ENCODE measurements at regions not wholly inside any gene's neighbourhood (a gene's known extent, or its start where the extent isn't known, plus 50 kb on each side); places are given as distances from the start of the nearest gene placed in this dataset.

DNA sequence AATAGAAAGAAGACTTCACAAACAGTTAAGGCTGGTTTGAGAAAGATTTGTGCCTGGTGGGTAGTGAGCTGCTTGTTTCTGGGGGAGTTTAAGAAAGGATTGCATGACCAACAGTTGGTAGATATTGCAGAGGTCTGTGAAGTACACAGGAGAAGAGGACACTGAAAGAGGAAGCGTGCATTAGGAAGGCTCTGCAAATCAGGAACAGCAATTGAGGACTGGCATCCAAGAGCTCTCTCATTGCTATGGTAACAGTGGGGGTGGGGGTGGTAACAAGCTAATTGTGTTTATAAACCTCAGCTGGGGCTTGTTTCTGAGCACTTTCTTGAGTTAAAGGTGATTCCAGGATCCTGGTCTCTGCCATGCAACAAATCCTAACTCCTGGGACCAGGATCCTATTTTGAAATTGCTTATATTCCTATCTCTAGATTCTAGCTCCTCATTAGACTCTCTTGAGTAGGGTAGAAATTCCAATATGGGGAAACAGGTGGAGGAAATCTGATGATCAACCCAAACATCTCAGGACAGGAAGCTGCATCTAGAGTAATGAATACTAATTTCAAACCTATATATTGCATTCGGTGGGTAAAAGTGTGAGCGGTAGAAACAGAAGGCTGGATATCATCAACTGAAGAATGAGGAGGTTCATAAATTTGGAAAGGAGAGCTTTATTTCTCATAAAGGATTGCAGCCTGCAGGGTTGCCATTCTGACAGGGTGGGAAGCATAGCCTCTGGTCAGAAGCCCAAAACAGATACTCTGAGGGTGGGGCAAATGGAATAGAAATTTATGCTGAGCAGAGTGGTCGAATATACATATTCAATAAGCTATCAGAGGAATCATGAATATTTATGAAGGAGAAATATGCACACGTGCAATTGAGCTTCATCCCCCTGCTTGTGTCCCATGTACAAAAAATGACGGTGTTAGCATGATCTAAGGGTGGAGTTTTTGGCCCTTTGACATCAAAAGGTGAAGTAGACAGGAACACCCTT lies 79.4 kb downstream of the PTTG1 start:
- TF ChIP-seq RAD21 (IDR thresholded peaks at IDR 0.05) = no peak
- WGBS = 74% methylated on average over 6 of the region's 6 CpGs
- Histone ChIP-seq H3K27me3 (ENCODE audit: control insufficient read depth in 4 of 4, insufficient read depth in 4 of 4, low read length in 3 of 4) (no peaks in the 10 kb centered on the region), H3K9ac (ENCODE audit: low read depth in 1 of 2, low read length in 2 of 2) (no peak overlapping the region), H3K27ac (ENCODE audit: low read depth in 1 of 2, low read length in 2 of 2) (no peak overlapping the region), H3K9me3 (ENCODE audit: control insufficient read depth in 4 of 4, low read length in 3 of 4) (no peaks in the 10 kb centered on the region), H3K36me3 (ENCODE audit: control insufficient read depth in 4 of 4, insufficient read depth in 3 of 4, low read depth in 1 of 4, low read length in 3 of 4) (no peaks in the 10 kb centered on the region), H3K4me3 (ENCODE audit: low read depth in 1 of 3, low read length in 3 of 3) (no peak overlapping the region), H3K4me1 (ENCODE audit: control insufficient read depth in 4 of 4, insufficient read depth in 4 of 4, low read length in 3 of 4) (no peaks in the 10 kb centered on the region)
- DNase-seq (ENCODE audit: low spot score) = no peak

DNA sequence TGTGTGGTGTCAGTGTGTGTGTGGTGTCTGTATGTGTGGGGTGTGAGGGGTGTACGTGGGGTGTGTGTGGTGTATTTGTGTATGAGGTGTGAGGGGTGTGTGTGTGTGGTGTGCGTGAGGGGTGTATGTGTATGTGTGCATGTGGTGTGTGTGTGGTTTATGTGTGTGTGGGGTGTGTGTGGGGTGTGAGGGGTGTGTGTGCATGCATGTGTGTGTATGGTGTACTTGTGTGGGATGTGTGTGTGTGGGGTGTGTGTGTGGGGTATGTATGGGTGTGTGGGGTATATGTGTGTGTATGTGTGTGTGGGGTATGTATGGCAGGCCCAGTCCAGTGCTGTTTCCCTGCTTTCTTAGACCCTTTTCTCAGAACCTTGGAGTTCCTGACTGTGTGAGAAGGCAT lies 83.3 kb downstream of the PTTG1 start:
- TF ChIP-seq FOXA1 (IDR thresholded peaks at IDR 0.05) (no peak), GABPA (IDR thresholded peaks at IDR 0.05 in 1 of 2, conservative IDR thresholded peaks at IDR 0.05 in 1 of 2) (no peak), SP1 (IDR thresholded peaks at IDR 0.05) (no peak), RXRA (IDR thresholded peaks at IDR 0.05) (no peak), HNF4A (conservative IDR thresholded peaks at IDR 0.05) (no peak)
- TF ChIP-seq, protein P1, sequence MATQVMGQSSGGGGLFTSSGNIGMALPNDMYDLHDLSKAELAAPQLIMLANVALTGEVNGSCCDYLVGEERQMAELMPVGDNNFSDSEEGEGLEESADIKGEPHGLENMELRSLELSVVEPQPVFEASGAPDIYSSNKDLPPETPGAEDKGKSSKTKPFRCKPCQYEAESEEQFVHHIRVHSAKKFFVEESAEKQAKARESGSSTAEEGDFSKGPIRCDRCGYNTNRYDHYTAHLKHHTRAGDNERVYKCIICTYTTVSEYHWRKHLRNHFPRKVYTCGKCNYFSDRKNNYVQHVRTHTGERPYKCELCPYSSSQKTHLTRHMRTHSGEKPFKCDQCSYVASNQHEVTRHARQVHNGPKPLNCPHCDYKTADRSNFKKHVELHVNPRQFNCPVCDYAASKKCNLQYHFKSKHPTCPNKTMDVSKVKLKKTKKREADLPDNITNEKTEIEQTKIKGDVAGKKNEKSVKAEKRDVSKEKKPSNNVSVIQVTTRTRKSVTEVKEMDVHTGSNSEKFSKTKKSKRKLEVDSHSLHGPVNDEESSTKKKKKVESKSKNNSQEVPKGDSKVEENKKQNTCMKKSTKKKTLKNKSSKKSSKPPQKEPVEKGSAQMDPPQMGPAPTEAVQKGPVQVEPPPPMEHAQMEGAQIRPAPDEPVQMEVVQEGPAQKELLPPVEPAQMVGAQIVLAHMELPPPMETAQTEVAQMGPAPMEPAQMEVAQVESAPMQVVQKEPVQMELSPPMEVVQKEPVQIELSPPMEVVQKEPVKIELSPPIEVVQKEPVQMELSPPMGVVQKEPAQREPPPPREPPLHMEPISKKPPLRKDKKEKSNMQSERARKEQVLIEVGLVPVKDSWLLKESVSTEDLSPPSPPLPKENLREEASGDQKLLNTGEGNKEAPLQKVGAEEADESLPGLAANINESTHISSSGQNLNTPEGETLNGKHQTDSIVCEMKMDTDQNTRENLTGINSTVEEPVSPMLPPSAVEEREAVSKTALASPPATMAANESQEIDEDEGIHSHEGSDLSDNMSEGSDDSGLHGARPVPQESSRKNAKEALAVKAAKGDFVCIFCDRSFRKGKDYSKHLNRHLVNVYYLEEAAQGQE (IDR thresholded peaks at IDR 0.05) = no peak
- TF ChIP-seq, protein P2, sequence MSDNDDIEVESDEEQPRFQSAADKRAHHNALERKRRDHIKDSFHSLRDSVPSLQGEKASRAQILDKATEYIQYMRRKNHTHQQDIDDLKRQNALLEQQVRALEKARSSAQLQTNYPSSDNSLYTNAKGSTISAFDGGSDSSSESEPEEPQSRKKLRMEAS (IDR thresholded peaks at IDR 0.05) = no peak
- WGBS = 69% methylated on average over 2 of the region's 2 CpGs
- no peaks in the 10 kb centered on the region for H3K36me3 ChIP-seq (ENCODE audit: control insufficient read depth in 4 of 4, insufficient read depth in 3 of 4, low read depth in 1 of 4, low read length in 3 of 4)

DNA sequence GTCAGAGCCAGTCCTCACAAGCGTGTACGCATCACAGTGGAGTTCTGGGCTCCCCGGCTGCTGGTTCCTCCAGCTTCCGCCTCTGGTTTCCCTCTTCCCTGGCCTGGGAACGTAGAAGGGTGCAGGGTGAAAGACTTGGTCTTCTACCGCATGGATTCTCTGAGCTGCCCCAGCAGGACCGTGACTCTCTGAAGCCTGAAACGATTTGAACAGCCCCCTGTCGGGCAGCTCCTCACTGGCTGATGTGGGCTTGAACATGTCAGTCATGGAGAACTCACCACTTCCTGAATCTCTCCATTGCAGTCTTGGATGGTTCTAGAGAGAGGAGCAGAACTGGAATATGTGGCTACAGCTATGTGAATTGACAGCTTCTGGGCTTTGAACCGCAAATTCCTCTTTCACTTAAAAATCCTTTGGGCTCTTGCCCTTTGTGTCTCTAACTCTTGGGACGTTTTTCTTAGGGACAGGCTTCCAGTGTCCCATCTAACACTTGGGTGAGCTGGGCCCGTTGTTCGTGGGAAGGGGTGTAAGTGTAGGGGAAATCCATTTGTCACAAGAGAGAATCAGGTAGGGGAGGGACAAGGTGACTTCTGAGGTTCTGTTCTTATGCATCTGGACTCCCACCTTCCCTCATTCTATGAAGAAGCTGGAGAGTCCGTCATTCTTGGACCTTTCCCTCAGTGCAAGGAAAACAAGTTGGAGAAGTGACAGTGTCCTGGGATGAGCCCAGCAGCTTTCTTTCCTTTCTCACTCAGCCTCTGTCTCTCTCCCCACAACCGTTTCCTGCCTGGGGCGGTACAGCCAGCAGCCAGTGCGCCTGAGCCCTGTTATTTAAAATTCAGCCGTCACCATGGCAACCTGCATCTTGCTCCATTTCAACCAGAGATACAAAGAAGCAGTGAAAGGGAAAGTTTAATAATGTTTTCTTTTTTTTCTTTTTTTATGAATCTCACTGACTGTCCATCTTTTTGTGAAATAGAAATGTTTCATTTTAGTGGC lies 84.7 kb downstream of the PTTG1 start:
- H3K9me3 ChIP-seq (ENCODE audit: control insufficient read depth in 4 of 4, low read length in 3 of 4) = no peaks in the 10 kb centered on the region
- no peaks in the 10 kb centered on the region for H3K36me3 ChIP-seq (ENCODE audit: control insufficient read depth in 4 of 4, insufficient read depth in 3 of 4, low read depth in 1 of 4, low read length in 3 of 4)
- H3K4me1 ChIP-seq (ENCODE audit: control insufficient read depth in 4 of 4, insufficient read depth in 4 of 4, low read length in 3 of 4) = no peaks in the 10 kb centered on the region
- H3K27ac ChIP-seq (ENCODE audit: low read depth in 1 of 2, low read length in 2 of 2) = no peak overlapping the region
- no peak overlapping the region for H3K9ac ChIP-seq (ENCODE audit: low read depth in 1 of 2, low read length in 2 of 2)
- no peak for DNase-seq (ENCODE audit: low spot score)
- TF ChIP-seq RAD21 (IDR thresholded peaks at IDR 0.05) = peak in 1 of 2 donors; percentile 8
- no peak for TF ChIP-seq EGR1 (IDR thresholded peaks at IDR 0.05; ENCODE audit: low read depth in 2 of 2)
- H3K27me3 ChIP-seq (ENCODE audit: control insufficient read depth in 4 of 4, insufficient read depth in 4 of 4, low read length in 3 of 4) = peaks cover 0 to 7% (median 2%) of the 10 kb centered on the region in 4 donors
- 66% methylated on average over 18 of the region's 18 CpGs for WGBS
- no peak overlapping the region for H3K4me3 ChIP-seq (ENCODE audit: low read depth in 1 of 3, low read length in 3 of 3)

More for the DNA sequence above, 83.3 kb downstream of the PTTG1 start:
- H3K9me3 ChIP-seq (ENCODE audit: control insufficient read depth in 4 of 4, low read length in 3 of 4) = no peaks in the 10 kb centered on the region
- H3K4me3 ChIP-seq (ENCODE audit: low read depth in 1 of 3, low read length in 3 of 3) = no peak overlapping the region
- H3K27ac ChIP-seq (ENCODE audit: low read depth in 1 of 2, low read length in 2 of 2) = no peak overlapping the region
- DNase-seq (ENCODE audit: low spot score) = no peak
- no peaks in the 10 kb centered on the region for H3K4me1 ChIP-seq (ENCODE audit: control insufficient read depth in 4 of 4, insufficient read depth in 4 of 4, low read length in 3 of 4)
- H3K27me3 ChIP-seq (ENCODE audit: control insufficient read depth in 4 of 4, insufficient read depth in 4 of 4, low read length in 3 of 4) = peaks cover 0 to 7% (median 2%) of the 10 kb centered on the region in 4 donors
- H3K9ac ChIP-seq (ENCODE audit: low read depth in 1 of 2, low read length in 2 of 2) = no peak overlapping the region
